Stomach (tissue), 8 donors: ENCODE measurements at regions not wholly inside any gene's neighbourhood (a gene's known extent, or its start where the extent isn't known, plus 50 kb on each side); places are given as distances from the start of the nearest gene placed in this dataset.

ENCODE experiments used
- DNase-seq, 2 donors: peaks; one replicate each; pipeline versions ENCODE4 v3.0.0 to v3.0.0-alpha.2; 2013 to 2019
- H3K27ac ChIP-seq, 5 donors: fragments of 200-600 bp in 4 of 5; sonication (generic) in 4 of 5; one replicate each; pipeline ENCODE4 v1.5.1; 2013 to 2019; ENCODE audit warnings: mild to moderate bottlenecking in 1 of 5, moderate library complexity in 1 of 5
- H3K27me3 ChIP-seq, 3 donors: fragments of 200-600 bp; sonication (generic); one replicate each; pipeline ENCODE4 v1.5.1; 2017 to 2019; ENCODE audit warnings: mixed run types in 1 of 3
- H3K36me3 ChIP-seq, 4 donors: fragments of 200-600 bp; sonication (generic); 1 replicate in 3 of 4; 2 replicates in 1 of 4; pipeline ENCODE4 v1.5.1; 2016 to 2019
- H3K4me1 ChIP-seq, 4 donors: fragments of 200-600 bp; sonication (generic); one replicate each; pipeline ENCODE4 v1.5.1; 2016 to 2019
- H3K4me3 ChIP-seq, 4 donors: fragments of 200-600 bp; sonication (generic) in 3 of 4; one replicate each; pipeline ENCODE4 v1.5.1; 2016 to 2019; ENCODE audit warnings: mild to moderate bottlenecking in 1 of 4
- H3K9me3 ChIP-seq, 4 donors: fragments of 200-600 bp; sonication (generic); one replicate each; pipeline ENCODE4 v1.5.1; 2016 to 2019
- CTCF ChIP-seq, 7 experiments: fragments of 450-650 bp in 4 of 7; fragments of 200-600 bp in 3 of 7; sonication (generic) in 3 of 7; IDR thresholded peaks; one replicate each; pipeline ENCODE4 v1.5.1; 2016 to 2019; ENCODE audit warnings: antibody characterized with exemption in 7 of 7, control low read depth in 2 of 7, mild to moderate bottlenecking in 1 of 7
- EP300 ChIP-seq: sonication (generic); formaldehyde crosslinking; IDR thresholded peaks from one replicate; pipeline ENCODE4 v1.6.1; 2017; ENCODE audit warnings: antibody characterized with exemption
- POLR2A ChIP-seq, 4 donors: fragments of 450-650 bp; IDR thresholded peaks; one replicate each; pipeline ENCODE4 v1.6.1; 2016; ENCODE audit warnings: antibody characterized with exemption in 4 of 4, control low read depth in 2 of 4, mild to moderate bottlenecking in 1 of 4, moderate library complexity in 1 of 4
- POLR2AphosphoS5 ChIP-seq, 3 donors: sonication (generic); formaldehyde crosslinking; IDR thresholded peaks; one replicate each; pipeline ENCODE4 v1.6.1; 2016; ENCODE audit warnings: antibody characterized with exemption in 3 of 3
- WGBS, 5 donors: extraction: QIAGEN DNeasy Blood & Tissue Kit in 3 of 5; methylation state at CpG; one replicate each; pipeline versions ENCODE4 v1.1.5 to v1.1.7; 2013 to 2018; 5-methylcytosine and 5-hydroxymethylcytosine counted together
- intact Hi-C: fragments of 100-400 bp; cut with DNase I; formaldehyde crosslinking; loops from one replicate; pipeline ENCODE4 v1.15.1; 2023; ENCODE audit warnings: low total_unique reads
- donor health status: healthy with polysubstance abuse.
- donor health status: Bipolar disorder and iron deficiency.
- donor health status: healthy.

GRCh38 chr2:57190007-57190406 is 856.6 kb upstream of the VRK2 start:
- 84 to 92% (median 86%) methylated on average over 2 of the region's 2 CpGs for WGBS, 5 donors
- DNase-seq = peak in 1 of 2 donors; percentile 10
- no peaks in the 10 kb centered on the region for H3K36me3 ChIP-seq
- intact Hi-C loops = no loop called here
- H3K4me1 ChIP-seq = no peaks in the 10 kb centered on the region
- no peaks in the 10 kb centered on the region for H3K9me3 ChIP-seq
- no peak overlapping the region for H3K4me3 ChIP-seq
- H3K27ac ChIP-seq = no peak overlapping the region
- TF ChIP-seq POLR2A (IDR thresholded peaks at IDR 0.05) = no peak
- TF ChIP-seq EP300 = no peak
- TF ChIP-seq CTCF (IDR thresholded peaks at IDR 0.05) = no peak
- no peak for TF ChIP-seq POLR2AphosphoS5 (IDR thresholded peaks at IDR 0.05)
- H3K27me3 ChIP-seq = no peaks in the 10 kb centered on the region

DNA sequence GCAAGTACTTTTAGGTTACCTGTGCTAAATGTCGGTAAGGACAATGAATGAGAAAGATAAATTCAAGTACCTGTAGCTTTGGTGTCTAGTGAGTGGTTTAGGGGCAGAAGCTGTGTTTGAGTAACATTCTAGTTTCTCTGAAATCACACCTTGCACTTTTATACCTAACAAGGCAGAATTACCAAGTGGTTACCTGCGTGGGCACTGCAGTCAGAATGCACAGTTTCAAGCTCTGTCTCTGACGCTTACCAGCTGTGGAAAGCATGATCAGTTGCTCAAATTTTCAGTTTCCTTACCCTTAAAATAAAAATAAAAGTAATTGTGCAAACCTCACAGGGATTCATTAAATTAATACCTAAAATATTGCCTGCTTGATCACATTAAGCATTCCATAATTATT is 846.9 kb upstream of the VRK2 start:
- WGBS, 5 donors = 82 to 88% (median 85%) methylated on average over 3 of the region's 3 CpGs
- H3K4me1 ChIP-seq = no peaks in the 10 kb centered on the region
- intact Hi-C loops = no loop called here
- H3K27me3 ChIP-seq = no peaks in the 10 kb centered on the region
- no peak overlapping the region for H3K4me3 ChIP-seq
- TF ChIP-seq EP300 (no peak), POLR2A (IDR thresholded peaks at IDR 0.05) (no peak), CTCF (IDR thresholded peaks at IDR 0.05) (no peak), POLR2AphosphoS5 (IDR thresholded peaks at IDR 0.05) (no peak)
- DNase-seq = no peak
- no peaks in the 10 kb centered on the region for H3K9me3 ChIP-seq
- H3K27ac ChIP-seq = no peak overlapping the region
- no peaks in the 10 kb centered on the region for H3K36me3 ChIP-seq

DNA sequence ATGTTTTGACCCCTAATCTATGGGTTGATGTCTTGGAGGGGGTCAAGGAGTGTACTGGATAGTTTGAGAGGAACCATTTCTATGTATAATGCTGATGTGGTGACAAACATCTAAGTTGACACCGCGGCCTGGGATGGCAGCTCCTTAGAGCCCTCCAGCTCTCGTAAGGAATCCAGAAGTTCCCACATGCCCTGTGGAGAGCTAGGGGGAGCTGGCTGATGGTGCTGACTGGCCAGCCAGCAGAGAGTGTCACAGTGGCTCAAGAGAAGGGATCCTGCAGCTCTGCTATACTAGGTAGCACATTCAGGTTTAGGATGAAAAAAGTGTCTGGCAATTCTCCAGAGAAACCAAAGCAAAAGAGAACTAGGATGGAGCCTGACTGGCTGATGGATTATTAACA is 842.2 kb upstream of the VRK2 start:
- Histone ChIP-seq H3K36me3 (no peaks in the 10 kb centered on the region), H3K9me3 (no peaks in the 10 kb centered on the region), H3K4me1 (no peaks in the 10 kb centered on the region), H3K27me3 (no peaks in the 10 kb centered on the region), H3K27ac (no peak overlapping the region), H3K4me3 (no peak overlapping the region)
- no peak for DNase-seq
- 32 to 88% (median 58%) methylated on average over 3 of the region's 3 CpGs for WGBS, 5 donors
- intact Hi-C loops = no loop called here
- TF ChIP-seq POLR2A (IDR thresholded peaks at IDR 0.05) (no peak), CTCF (IDR thresholded peaks at IDR 0.05) (no peak), POLR2AphosphoS5 (IDR thresholded peaks at IDR 0.05) (no peak), EP300 (no peak)

DNA sequence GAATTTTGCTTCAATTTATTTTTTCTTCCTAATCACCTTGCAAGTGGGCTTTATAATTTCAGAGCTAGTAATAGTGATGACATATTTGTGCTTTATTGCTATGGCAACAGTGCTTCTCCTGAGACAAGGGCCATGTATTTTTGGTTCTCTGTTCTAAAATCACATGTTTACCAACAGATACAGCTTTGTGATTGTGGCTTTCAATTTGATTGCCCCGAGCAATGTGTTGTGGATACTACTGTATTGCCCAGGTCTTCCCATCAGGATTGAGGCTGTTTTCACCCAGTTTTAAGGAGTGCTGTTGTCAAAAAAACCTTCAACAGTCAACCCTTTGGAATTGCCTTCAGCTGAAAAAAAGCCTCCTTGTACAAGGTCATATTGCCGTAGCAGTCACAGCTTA is 841.4 kb upstream of the VRK2 start:
- no peak overlapping the region for H3K4me3 ChIP-seq
- intact Hi-C loops = no loop called here
- no peak overlapping the region for H3K27ac ChIP-seq
- 81 to 94% (median 89%) methylated on average over 2 of the region's 2 CpGs for WGBS, 5 donors
- no peaks in the 10 kb centered on the region for H3K4me1 ChIP-seq
- no peaks in the 10 kb centered on the region for H3K27me3 ChIP-seq
- H3K9me3 ChIP-seq = no peaks in the 10 kb centered on the region
- DNase-seq = no peak
- TF ChIP-seq CTCF (IDR thresholded peaks at IDR 0.05) (no peak), POLR2A (IDR thresholded peaks at IDR 0.05) (no peak), POLR2AphosphoS5 (IDR thresholded peaks at IDR 0.05) (no peak), EP300 (no peak)
- H3K36me3 ChIP-seq = no peaks in the 10 kb centered on the region

DNA sequence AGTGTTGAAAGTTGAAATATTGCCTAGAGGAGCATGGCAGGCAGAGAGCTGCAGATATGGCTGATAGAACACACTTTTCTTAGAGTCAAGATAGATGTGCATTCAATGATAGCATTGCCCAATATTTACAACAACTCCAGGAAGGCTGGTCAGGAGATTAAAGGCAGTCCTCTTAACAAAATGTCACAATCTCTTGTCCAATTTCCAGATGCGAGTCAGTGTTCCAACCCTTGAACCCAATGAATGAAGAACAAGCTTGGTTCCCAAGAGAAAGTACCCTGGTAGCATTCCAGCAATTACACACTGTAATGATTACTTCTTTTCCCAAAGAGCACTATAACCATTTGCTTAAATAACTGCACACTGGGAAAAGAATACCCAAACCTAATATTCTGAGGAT is 839.4 kb upstream of the VRK2 start:
- intact Hi-C loops = no loop called here
- Histone ChIP-seq H3K27ac (no peak overlapping the region), H3K27me3 (no peaks in the 10 kb centered on the region), H3K4me3 (no peak overlapping the region), H3K9me3 (no peaks in the 10 kb centered on the region), H3K4me1 (no peaks in the 10 kb centered on the region), H3K36me3 (no peaks in the 10 kb centered on the region)
- TF ChIP-seq CTCF (IDR thresholded peaks at IDR 0.05) (no peak), POLR2AphosphoS5 (IDR thresholded peaks at IDR 0.05) (no peak), EP300 (no peak), POLR2A (IDR thresholded peaks at IDR 0.05) (no peak)
- 61 to 73% (median 71%) methylated on average over 1 of the region's 1 CpG for WGBS, 5 donors
- no peak for DNase-seq
